ENCODE measurements at regions not wholly inside any gene's neighbourhood (a gene's known extent, or its start where the extent isn't known, plus 50 kb on each side); places are given as distances from the start of the nearest gene placed in this dataset.
"Not testable (repeated sequence)": the region's sequence is repeated elsewhere in the genome, so short reads cannot be mapped to it uniquely, and the experiment has no call there.

DNA sequence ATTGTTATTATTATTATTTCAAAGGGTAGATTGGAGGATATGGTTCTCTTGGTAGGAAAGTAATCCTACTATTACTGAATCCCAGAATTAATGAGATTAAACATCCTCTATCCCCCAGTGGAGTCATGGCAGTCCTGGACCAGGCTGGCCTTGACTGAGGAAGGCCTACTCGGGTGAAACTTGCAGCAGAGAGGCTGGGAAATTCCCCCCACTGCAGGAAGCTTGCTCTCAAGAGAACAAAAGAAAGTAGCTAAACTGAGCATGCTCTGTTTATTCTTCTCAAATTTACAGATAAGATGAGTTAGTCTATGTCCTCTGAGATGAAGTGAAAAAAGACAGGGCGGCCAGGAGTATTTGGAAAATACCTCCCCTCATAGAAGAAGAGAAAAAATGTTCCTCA, 233.9 kb upstream of the RPS23 start:
- Histone ChIP-seq H3K79me2 (ENCODE audit: insufficient read depth, low read length) (no peaks in the 10 kb centered on the region), H3K27me3 (ENCODE audit: insufficient read depth, low read length) (no peaks in the 10 kb centered on the region), H2AFZ (ENCODE audit: low read length) (no peak overlapping the region), H3K9me3 (ENCODE audit: low read depth, low read length) (no peaks in the 10 kb centered on the region), H3K4me1 (ENCODE audit: insufficient read depth, low read length) (no peaks in the 10 kb centered on the region), H3K27ac (ENCODE audit: low read depth, low read length) (no peak overlapping the region), H3K36me3 (ENCODE audit: insufficient read depth, low read length) (no peaks in the 10 kb centered on the region), H4K20me1 (ENCODE audit: insufficient read depth, low read length) (no peaks in the 10 kb centered on the region), H3K4me2 (ENCODE audit: insufficient read depth, low read length) (no peak overlapping the region), H3K4me3 (ENCODE audit: insufficient read depth, low read length) (no peak overlapping the region)
- TF ChIP-seq, protein P1, sequence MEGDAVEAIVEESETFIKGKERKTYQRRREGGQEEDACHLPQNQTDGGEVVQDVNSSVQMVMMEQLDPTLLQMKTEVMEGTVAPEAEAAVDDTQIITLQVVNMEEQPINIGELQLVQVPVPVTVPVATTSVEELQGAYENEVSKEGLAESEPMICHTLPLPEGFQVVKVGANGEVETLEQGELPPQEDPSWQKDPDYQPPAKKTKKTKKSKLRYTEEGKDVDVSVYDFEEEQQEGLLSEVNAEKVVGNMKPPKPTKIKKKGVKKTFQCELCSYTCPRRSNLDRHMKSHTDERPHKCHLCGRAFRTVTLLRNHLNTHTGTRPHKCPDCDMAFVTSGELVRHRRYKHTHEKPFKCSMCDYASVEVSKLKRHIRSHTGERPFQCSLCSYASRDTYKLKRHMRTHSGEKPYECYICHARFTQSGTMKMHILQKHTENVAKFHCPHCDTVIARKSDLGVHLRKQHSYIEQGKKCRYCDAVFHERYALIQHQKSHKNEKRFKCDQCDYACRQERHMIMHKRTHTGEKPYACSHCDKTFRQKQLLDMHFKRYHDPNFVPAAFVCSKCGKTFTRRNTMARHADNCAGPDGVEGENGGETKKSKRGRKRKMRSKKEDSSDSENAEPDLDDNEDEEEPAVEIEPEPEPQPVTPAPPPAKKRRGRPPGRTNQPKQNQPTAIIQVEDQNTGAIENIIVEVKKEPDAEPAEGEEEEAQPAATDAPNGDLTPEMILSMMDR (IDR thresholded peaks at IDR 0.05; ENCODE audit: extremely low read depth, low read depth, low read length), result no peak
- DNase-seq (ENCODE audit: insufficient read length, low spot score, missing footprints), result no peak

DNA sequence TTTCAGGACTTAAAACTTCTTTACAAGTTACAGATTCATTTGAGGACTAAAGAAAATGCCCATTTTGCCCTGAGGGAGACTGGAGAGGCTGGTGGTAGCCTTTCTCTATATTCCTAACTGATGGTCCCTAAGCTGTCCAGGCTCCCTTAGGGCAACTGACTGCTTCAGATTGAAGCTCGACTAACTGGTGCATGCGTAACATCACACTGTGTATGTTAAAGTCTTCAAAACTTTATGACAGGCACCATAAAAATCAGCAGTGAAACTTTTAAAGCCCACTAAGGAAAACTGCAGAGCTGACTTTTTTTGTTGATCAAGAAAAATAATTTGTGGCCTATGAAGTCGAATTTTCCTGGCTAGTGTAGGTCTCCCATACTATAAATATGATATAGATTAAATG, 233.0 kb upstream of the RPS23 start:
- no peak for DNase-seq (ENCODE audit: insufficient read length, low spot score, missing footprints)
- Histone ChIP-seq H3K4me2 (ENCODE audit: insufficient read depth, low read length) (no peak overlapping the region), H3K27me3 (ENCODE audit: insufficient read depth, low read length) (no peaks in the 10 kb centered on the region), H3K4me3 (ENCODE audit: insufficient read depth, low read length) (no peak overlapping the region), H2AFZ (ENCODE audit: low read length) (no peak overlapping the region), H4K20me1 (ENCODE audit: insufficient read depth, low read length) (no peaks in the 10 kb centered on the region), H3K4me1 (ENCODE audit: insufficient read depth, low read length) (no peaks in the 10 kb centered on the region), H3K9me3 (ENCODE audit: low read depth, low read length) (no peaks in the 10 kb centered on the region), H3K36me3 (ENCODE audit: insufficient read depth, low read length) (no peaks in the 10 kb centered on the region), H3K27ac (ENCODE audit: low read depth, low read length) (no peak overlapping the region), H3K79me2 (ENCODE audit: insufficient read depth, low read length) (no peaks in the 10 kb centered on the region)
- TF ChIP-seq, protein P1 (IDR thresholded peaks at IDR 0.05; ENCODE audit: extremely low read depth, low read depth, low read length), result no peak

DNA sequence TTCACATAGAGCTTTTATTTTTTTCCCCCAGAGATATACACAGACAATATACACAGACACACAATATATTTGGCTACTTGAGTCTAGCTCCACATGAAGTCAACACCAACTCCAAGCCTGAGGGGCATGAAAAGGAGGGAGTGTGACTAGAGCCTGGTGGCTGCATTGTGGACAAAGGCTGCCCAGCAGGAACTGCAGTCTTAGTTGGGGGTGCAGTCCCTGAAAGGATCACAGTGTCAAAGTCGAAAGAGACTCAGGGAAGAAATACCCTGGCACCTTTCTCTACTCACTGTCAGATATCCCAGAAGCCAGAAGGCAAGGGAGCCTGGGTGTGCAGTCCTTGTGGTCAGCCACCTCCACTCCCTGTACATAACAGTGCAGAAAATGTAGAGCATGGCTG, 231.6 kb upstream of the RPS23 start:
- Histone ChIP-seq H3K27ac (ENCODE audit: low read depth, low read length) (no peak overlapping the region), H3K79me2 (ENCODE audit: insufficient read depth, low read length) (no peaks in the 10 kb centered on the region), H3K9me3 (ENCODE audit: low read depth, low read length) (no peaks in the 10 kb centered on the region), H3K36me3 (ENCODE audit: insufficient read depth, low read length) (no peaks in the 10 kb centered on the region), H2AFZ (ENCODE audit: low read length) (no peak overlapping the region), H3K4me3 (ENCODE audit: insufficient read depth, low read length) (no peak overlapping the region), H3K4me2 (ENCODE audit: insufficient read depth, low read length) (no peak overlapping the region), H3K27me3 (ENCODE audit: insufficient read depth, low read length) (no peaks in the 10 kb centered on the region), H3K4me1 (ENCODE audit: insufficient read depth, low read length) (no peaks in the 10 kb centered on the region), H4K20me1 (ENCODE audit: insufficient read depth, low read length) (no peaks in the 10 kb centered on the region)
- TF ChIP-seq, protein P1 (IDR thresholded peaks at IDR 0.05; ENCODE audit: extremely low read depth, low read depth, low read length), result no peak
- DNase-seq (ENCODE audit: insufficient read length, low spot score, missing footprints), result no peak

DNA sequence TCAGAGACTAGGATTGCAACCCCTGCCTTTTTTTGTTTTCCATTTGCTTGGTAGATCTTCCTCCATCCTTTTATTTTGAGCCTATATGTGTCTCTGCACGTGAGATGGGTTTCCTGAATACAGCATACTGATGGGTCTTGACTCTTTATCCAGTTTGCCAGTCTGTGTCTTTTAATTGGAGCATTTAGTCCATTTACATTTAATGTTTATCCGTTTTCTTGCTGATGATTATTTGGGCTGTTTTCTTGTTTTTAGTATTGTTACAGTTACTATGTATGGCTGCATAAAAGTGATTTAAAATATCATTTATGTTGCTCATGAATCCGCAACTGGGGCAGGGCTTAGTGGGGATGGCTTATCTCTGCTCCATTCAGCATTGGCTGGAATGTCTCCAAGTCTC, 228.2 kb upstream of the RPS23 start:
- not testable (repeated sequence) for H3K4me1 ChIP-seq (ENCODE audit: insufficient read depth, low read length); H3K79me2 ChIP-seq (ENCODE audit: insufficient read depth, low read length); H3K27ac ChIP-seq (ENCODE audit: low read depth, low read length); H3K36me3 ChIP-seq (ENCODE audit: insufficient read depth, low read length); DNase-seq (ENCODE audit: insufficient read length, low spot score, missing footprints); H4K20me1 ChIP-seq (ENCODE audit: insufficient read depth, low read length); H3K9me3 ChIP-seq (ENCODE audit: low read depth, low read length); H2AFZ ChIP-seq (ENCODE audit: low read length); H3K4me3 ChIP-seq (ENCODE audit: insufficient read depth, low read length); H3K27me3 ChIP-seq (ENCODE audit: insufficient read depth, low read length); H3K4me2 ChIP-seq (ENCODE audit: insufficient read depth, low read length)
